NCI-H345 treated with DMSO at 0.1 percent for 48 hours (cell line): ENCODE measurements at regions not wholly inside any gene's neighbourhood (a gene's known extent, or its start where the extent isn't known, plus 50 kb on each side); places are given as distances from the start of the nearest gene placed in this dataset.

Source experiments
- DNase-seq: peaks from one replicate; lab custom pipeline; 2025; ENCODE audit not compliant: unreplicated experiment; lab: John Stamatoyannopoulos, UW

- no peak for DNase-seq
Observed at GRCh38 chr18:57991552-57991951, 52.5 kb upstream of the NEDD4L start.

DNA sequence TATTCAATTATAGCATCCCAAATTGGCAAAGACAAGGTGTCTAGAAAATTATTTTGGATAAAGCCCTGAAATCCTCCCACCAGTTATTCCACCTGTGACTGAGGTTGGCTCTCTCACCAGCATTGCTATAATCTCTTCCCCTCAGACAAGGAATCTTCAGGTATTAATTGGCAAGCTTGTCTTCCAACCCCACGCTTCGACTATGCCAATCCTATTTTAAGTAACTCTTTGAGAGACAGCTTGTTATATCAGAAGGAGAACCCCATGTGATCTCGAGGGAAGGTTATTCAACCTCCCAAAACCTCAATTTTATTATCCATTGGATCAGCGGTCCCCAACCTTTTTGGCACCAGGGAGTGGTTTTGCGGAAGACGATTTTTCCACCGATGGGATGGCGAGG is 54.5 kb upstream of the NEDD4L start:
- no peak for DNase-seq

DNA sequence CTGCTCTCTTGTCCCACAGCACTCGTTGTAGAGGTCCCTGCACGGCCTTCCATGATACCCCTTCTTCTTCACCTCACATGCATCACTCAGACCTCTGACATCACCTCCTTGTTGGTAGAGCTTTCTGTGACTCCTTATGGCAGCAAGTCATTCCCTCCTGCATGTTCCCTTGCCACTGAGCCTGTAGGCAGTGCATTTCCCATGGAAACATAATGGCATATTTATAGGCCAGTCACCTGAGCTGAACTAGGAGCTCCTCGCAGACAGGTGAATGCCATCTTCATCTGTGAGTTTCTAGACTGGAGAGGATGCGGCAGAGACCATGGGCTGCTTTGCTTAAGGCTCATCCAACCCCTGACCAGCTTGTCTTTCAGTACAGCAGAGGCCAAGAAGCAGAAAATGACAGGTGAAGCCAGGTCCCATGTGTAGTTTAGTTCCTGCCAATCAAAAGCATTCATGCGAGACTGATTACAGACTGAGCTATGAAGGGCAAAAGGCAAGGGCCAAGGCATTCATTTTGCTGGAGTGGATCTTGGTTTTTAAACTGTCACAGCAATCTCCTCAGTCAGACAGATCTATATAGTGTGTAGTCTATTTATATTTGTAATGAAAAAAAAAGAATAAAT is 59.4 kb upstream of the NEDD4L start:
- DNase-seq: no peak

GRCh38 chr18:57983965-57984364 is 60.1 kb upstream of the NEDD4L start:
- DNase-seq: no peak

- DNase-seq: no peak
Observed at GRCh38 chr18:57983472-57983871, 60.6 kb upstream of the NEDD4L start.

GRCh38 chr18:57982372-57983021 is 61.5 kb upstream of the NEDD4L start:
- no peak for DNase-seq

DNA sequence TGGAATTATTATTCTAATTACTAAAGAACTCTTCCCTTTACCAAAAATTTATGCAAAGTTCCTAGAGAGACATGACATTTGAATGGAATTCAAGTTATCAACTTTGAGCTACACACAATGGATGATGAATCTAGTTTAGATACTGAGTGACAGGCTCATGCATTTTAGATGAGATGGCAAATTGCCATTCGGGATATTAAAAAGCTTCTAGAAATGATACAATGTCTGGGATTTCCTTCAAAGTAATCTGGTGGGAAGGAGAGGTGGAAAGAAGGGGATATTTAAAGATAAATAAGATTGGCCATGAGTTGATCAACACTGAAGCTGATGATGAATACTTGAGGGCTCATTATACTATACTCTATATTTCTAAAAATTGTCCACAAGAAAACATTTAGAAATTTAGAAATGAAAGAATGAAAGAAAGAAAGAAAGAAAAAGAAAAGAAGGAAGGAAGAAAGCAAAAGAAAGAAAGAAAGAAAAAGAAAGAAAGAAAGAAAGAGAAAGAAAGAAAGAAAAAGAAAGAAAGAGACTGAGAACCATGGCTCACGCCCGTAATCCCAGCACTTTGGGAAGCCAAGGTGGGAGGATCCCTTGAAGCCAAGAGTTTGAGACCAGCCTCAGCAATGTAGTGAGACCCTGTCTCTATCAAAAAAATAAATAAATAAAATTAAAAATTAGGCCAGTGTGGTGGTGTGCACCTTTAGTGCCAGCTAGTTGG is 62.6 kb upstream of the NEDD4L start:
- no peak for DNase-seq

- DNase-seq: peak; percentile 73
Observed at GRCh38 chr18:57980573-57981307, 63.3 kb upstream of the NEDD4L start.

DNA sequence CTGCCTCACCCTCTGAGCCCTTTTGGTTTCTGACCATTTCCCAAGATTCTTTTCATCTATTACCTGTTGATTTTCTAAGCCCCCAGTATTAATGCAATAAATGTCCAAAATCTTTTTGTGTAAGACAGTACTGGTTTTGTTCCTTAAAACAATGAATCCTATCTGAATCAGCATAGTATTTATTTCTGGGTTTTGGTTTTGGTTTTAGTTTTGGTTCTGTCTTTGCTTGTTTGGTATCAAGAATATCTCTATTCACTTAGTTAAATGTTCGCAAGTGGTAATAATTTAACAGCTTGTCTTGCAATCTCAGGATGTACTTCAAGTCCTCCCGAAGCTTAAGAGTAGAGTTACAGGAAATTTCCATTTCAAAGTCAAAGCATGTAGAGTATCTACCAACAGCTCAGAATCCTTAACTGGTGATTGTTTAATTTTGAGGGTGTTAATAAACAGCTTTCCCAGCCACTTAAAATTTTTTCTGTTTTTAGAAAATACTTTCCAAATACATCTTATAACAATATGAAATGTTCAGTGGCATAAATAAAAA is 67.7 kb upstream of the NEDD4L start:
- DNase-seq: no peak

DNA sequence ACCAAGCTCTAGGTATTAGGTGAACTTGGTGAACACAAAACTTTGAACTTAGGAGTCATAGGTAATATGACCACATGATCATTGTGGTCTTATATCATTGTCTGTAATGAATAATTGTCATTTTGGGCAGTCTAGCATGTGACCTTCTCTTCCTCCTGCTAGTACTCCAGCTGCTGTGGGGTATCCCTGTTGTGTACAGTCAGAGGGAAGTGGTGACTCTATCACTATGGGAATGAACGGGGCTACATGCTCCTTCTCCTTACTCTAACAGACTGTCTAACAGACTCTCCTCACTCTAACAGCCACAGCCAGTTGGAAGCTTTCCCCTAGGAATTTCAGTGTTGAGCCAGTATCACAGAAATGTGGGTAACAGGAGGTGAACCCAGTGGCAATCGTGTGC is 68.2 kb upstream of the NEDD4L start:
- DNase-seq: no peak

GRCh38 chr18:57974585-57975265 is 69.3 kb upstream of the NEDD4L start:
- DNase-seq: no peak

GRCh38 chr18:57973889-57974288 is 70.1 kb upstream of the NEDD4L start:
- no peak for DNase-seq

DNA sequence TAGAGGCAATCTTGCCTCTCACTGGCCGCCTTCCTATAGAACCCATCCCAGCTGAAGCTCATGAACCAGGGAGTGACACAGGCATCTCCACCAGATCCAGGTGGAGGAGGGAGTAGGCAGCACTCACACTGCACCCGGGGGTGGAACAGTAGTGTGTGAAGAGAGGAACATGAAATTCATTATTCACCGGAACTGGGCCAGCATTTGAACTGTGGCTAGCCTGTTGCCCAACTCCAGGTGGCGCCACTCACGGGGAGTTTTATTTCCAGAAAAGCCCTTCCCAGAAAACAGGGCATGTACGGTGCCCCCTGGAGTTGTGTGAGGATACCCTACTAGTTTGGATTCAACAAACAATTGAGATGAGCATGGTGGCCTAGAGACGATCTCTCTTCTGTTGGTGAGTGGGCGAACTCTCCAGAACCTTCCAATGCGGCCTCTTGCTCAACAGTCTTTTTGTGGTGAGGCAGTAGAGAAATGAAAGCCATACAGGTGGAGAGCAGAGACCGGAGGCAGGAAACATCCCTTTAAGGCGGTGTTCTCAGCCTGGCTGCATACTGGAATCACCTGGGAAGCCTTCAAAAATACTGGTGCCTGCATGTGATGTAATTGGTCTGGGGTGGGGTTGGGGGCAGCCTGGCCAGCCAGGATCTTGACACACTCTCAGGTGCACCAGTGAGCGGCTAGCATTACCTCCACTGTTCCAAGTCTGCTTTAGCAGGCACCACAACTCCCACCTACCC is 73.5 kb upstream of the NEDD4L start:
- no peak for DNase-seq

DNA sequence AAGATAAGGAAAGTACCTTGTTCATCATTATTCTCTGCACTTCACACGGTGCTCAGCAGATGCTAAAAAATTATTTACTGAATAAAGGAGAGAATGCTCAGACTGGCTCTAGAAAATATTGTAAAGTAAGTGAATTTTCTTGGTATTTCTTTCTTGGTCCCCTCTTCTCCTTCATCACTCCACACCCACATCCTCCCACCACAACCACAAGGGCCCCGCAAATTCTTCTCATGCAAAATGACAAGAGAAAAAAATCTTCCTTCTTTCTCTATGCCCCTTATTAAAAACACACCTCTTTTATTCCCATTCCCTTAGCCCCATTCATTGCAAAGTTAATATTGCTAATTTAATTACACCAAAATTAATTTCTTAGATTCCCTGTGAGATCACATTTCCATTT is 74.2 kb upstream of the NEDD4L start:
- no peak for DNase-seq

- no peak for DNase-seq
Observed at GRCh38 chr18:57965246-57965645, 78.8 kb upstream of the NEDD4L start.

DNA sequence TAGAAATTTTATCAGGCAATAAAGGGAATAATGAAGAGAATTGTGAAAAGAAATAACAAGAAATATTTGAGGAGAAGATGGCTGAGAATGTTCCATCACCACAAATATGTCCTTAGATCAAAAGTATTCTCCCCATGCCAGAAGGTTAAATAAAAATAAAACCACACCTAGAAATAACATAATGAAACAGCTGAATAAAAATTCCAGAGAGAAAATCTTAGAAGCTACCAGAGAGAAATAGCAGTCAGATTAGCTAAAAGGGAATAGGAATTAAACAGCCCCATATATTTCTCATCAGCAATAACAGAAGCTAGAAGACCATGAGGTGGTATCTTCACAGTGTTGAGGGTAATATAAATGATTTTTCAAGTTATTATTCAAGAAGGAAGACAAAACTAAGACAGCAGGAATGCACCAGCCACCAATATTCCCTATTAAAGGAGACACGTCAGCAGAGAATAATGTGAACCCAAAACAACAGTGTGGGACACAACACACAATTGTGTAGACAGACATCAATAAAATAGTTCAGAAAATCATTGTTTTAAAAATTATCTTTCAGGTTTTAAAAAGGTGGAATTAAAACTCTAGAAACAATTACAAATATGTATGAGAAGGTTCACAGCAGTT is 82.0 kb upstream of the NEDD4L start:
- no peak for DNase-seq

DNA sequence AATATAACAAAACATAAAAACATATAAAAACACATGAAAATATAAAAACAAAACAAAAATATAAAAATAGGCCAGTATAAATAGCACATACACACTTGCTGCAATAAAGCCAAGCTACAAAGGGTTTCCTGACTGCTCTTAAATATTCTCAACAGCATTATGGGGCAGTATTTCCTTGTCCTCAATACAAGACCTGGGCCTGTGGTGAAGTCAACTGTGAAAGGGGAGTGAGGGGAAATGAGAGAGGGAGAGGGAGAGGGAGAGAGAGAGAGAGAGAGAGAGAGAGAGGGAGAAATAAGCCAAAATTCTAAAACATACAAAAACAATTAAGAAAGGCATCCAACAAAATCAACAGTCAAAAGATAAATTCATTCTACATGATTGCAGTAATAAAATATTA is 82.6 kb upstream of the NEDD4L start:
- DNase-seq: no peak

GRCh38 chr18:57959278-57959677 is 84.7 kb upstream of the NEDD4L start:
- no peak for DNase-seq

GRCh38 chr18:57957210-57957609 is 86.8 kb upstream of the NEDD4L start:
- no peak for DNase-seq

DNA sequence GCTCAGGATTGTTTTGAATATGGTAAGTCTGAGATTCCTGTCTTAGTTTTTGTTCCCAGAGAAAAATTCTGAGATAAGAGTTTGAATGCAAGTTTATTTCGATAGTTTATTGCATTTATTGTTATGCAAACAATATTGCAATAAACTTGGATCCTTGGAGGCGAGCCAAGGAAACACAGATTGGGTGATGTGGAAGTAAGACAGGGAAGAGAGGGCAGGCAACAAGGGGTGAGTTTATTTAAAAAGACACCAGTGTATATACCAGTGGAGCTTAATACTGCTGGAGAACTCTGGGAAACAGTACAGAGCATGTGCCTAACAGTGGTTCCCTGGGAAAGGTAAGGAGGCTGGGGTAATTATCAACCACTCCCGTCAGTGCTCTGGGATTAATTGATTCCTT is 87.5 kb upstream of the NEDD4L start:
- no peak for DNase-seq
